Stomach (tissue), 8 donors: ENCODE measurements at regions not wholly inside any gene's neighbourhood (a gene's known extent, or its start where the extent isn't known, plus 50 kb on each side); places are given as distances from the start of the nearest gene placed in this dataset.
A peak's percentile ranks its signal among the peaks of the same experiment; 100 is the strongest.
"Not testable (repeated sequence)": the region's sequence is repeated elsewhere in the genome, so short reads cannot be mapped to it uniquely, and the experiment has no call there.

Experiments used
- DNase-seq, 2 donors: peaks; one replicate each; pipeline versions ENCODE4 v3.0.0 to v3.0.0-alpha.2; 2013 to 2019
- H3K27ac ChIP-seq, 5 donors: fragments of 200-600 bp in 4 of 5; sonication (generic) in 4 of 5; one replicate each; pipeline ENCODE4 v1.5.1; 2013 to 2019; ENCODE audit warnings: mild to moderate bottlenecking in 1 of 5, moderate library complexity in 1 of 5
- H3K27me3 ChIP-seq, 3 donors: fragments of 200-600 bp; sonication (generic); one replicate each; pipeline ENCODE4 v1.5.1; 2017 to 2019; ENCODE audit warnings: mixed run types in 1 of 3
- H3K36me3 ChIP-seq, 4 donors: fragments of 200-600 bp; sonication (generic); 1 replicate in 3 of 4; 2 replicates in 1 of 4; pipeline ENCODE4 v1.5.1; 2016 to 2019
- H3K4me1 ChIP-seq, 4 donors: fragments of 200-600 bp; sonication (generic); one replicate each; pipeline ENCODE4 v1.5.1; 2016 to 2019
- H3K4me3 ChIP-seq, 4 donors: fragments of 200-600 bp; sonication (generic) in 3 of 4; one replicate each; pipeline ENCODE4 v1.5.1; 2016 to 2019; ENCODE audit warnings: mild to moderate bottlenecking in 1 of 4
- H3K9me3 ChIP-seq, 4 donors: fragments of 200-600 bp; sonication (generic); one replicate each; pipeline ENCODE4 v1.5.1; 2016 to 2019
- EP300 ChIP-seq: sonication (generic); formaldehyde crosslinking; IDR thresholded peaks from one replicate; pipeline ENCODE4 v1.6.1; 2017; ENCODE audit warnings: antibody characterized with exemption
- POLR2A ChIP-seq, 4 donors: fragments of 450-650 bp; IDR thresholded peaks; one replicate each; pipeline ENCODE4 v1.6.1; 2016; ENCODE audit warnings: antibody characterized with exemption in 4 of 4, control low read depth in 2 of 4, mild to moderate bottlenecking in 1 of 4, moderate library complexity in 1 of 4
- POLR2AphosphoS5 ChIP-seq, 3 donors: sonication (generic); formaldehyde crosslinking; IDR thresholded peaks; one replicate each; pipeline ENCODE4 v1.6.1; 2016; ENCODE audit warnings: antibody characterized with exemption in 3 of 3
- WGBS, 5 donors: extraction: QIAGEN DNeasy Blood & Tissue Kit in 3 of 5; methylation state at CpG; one replicate each; pipeline versions ENCODE4 v1.1.5 to v1.1.7; 2013 to 2018; 5-methylcytosine and 5-hydroxymethylcytosine counted together
- intact Hi-C: fragments of 100-400 bp; cut with DNase I; formaldehyde crosslinking; loops from one replicate; pipeline ENCODE4 v1.15.1; 2023; ENCODE audit warnings: low total_unique reads
- TF ChIP-seq, protein P1 (sequence below), 7 experiments: fragments of 450-650 bp in 4 of 7; fragments of 200-600 bp in 3 of 7; sonication (generic) in 3 of 7; IDR thresholded peaks; one replicate each; pipeline ENCODE4 v1.5.1; 2016 to 2019; ENCODE audit warnings: antibody characterized with exemption in 7 of 7, control low read depth in 2 of 7, mild to moderate bottlenecking in 1 of 7
- donor health status: healthy with polysubstance abuse.
- donor health status: Bipolar disorder and iron deficiency.
- donor health status: healthy.

DNA sequence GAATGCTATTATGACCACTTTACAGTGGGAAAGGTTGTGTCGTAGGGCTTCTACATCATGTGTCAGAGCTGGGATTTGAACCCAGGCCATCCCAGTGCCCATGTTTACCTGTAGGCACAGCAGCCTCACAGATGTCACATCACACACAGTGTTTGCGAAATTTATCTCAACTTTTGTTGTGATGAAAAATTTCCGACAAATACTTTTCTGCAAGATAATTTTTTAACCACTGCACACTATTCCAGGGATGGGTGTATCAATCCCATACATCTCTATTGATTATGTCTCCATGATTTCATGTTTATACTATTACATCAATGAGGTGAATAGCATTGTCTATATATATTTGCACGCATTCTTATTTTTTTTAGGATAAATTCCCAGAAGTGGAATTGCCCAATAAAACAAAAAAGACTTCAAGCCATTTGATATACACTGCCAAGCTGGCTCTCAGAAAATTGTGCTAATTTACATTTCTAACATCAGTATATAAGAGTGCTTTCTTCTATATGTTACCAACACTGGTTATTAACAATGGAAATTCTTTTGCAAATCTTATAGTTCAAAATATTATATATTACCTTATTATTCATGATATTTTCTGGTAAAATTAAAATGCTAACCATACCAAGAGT is 189.1 kb upstream of the ZNF217 start:
- H3K36me3 ChIP-seq: no peaks in the 10 kb centered on the region
- no peak overlapping the region for H3K27ac ChIP-seq
- TF ChIP-seq EP300: no peak
- no peak for TF ChIP-seq POLR2AphosphoS5 (IDR thresholded peaks at IDR 0.05)
- TF ChIP-seq, protein P1, sequence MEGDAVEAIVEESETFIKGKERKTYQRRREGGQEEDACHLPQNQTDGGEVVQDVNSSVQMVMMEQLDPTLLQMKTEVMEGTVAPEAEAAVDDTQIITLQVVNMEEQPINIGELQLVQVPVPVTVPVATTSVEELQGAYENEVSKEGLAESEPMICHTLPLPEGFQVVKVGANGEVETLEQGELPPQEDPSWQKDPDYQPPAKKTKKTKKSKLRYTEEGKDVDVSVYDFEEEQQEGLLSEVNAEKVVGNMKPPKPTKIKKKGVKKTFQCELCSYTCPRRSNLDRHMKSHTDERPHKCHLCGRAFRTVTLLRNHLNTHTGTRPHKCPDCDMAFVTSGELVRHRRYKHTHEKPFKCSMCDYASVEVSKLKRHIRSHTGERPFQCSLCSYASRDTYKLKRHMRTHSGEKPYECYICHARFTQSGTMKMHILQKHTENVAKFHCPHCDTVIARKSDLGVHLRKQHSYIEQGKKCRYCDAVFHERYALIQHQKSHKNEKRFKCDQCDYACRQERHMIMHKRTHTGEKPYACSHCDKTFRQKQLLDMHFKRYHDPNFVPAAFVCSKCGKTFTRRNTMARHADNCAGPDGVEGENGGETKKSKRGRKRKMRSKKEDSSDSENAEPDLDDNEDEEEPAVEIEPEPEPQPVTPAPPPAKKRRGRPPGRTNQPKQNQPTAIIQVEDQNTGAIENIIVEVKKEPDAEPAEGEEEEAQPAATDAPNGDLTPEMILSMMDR (IDR thresholded peaks at IDR 0.05): no peak
- no peak for TF ChIP-seq POLR2A (IDR thresholded peaks at IDR 0.05)
- DNase-seq: no peak
- H3K4me3 ChIP-seq: no peak overlapping the region
- intact Hi-C loops: no loop called here
- no peaks in the 10 kb centered on the region for H3K9me3 ChIP-seq
- H3K27me3 ChIP-seq: no peaks in the 10 kb centered on the region
- 92 to 96% (median 95%) methylated on average over 4 of the region's 4 CpGs for WGBS, 5 donors
- peaks cover 3 to 26% (median 16%) of the 10 kb centered on the region in 4 donors for H3K4me1 ChIP-seq

DNA sequence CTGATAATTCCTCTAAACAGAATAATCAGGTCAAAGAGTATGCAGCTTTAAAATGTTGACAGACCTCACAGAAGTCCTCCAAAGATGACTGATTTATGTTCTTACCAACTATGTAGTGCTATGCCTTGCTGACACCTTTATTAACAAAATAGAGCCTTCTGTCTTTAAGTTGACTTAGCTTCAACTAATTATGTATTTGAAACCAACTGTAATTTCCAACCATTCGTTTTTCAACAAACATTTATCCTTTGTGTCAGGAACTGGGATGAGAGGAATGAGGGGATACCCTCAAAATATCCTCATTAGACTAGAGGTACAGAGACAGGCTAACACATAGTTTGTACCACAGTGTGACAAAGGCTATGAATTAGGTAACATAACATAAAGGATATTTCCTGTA is 186.2 kb upstream of the ZNF217 start:
- TF ChIP-seq POLR2A (IDR thresholded peaks at IDR 0.05) (no peak), EP300 (no peak), POLR2AphosphoS5 (IDR thresholded peaks at IDR 0.05) (no peak)
- TF ChIP-seq, protein P1 (IDR thresholded peaks at IDR 0.05): no peak
- H3K4me1 ChIP-seq: no peaks in the 10 kb centered on the region
- WGBS, 5 donors: 25 to 44% (median 41%) methylated on average over 1 of the region's 1 CpG
- no peak for DNase-seq
- H3K27me3 ChIP-seq: no peaks in the 10 kb centered on the region
- H3K36me3 ChIP-seq: no peaks in the 10 kb centered on the region
- no peaks in the 10 kb centered on the region for H3K9me3 ChIP-seq
- intact Hi-C loops: no loop called here
- H3K4me3 ChIP-seq: no peak overlapping the region
- H3K27ac ChIP-seq: no peak overlapping the region

DNA sequence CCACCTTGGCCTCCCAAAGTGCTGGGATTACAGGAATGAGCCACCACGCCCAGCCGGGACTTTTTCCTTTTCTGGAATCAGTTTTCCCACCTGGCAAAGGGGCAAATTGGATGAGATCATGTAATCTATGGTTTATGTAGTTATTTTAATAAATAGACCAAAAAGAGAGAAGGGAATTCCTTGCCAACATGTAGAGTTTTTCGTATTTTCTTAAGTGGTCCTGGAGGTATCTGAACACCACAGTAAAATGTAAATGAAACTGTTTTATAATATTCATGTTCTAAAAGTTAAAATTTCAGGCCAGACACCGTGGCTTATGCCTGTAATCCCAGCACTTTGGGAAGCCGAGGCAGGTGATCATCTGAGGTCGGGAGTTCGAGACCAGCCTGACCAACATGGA is 185.1 kb upstream of the ZNF217 start:
- intact Hi-C loops: no loop called here
- DNase-seq: no peak
- H3K36me3 ChIP-seq: no peaks in the 10 kb centered on the region
- no peaks in the 10 kb centered on the region for H3K9me3 ChIP-seq
- peak overlapping the region in 1 of 5 donors; percentile 38 for H3K27ac ChIP-seq
- no peaks in the 10 kb centered on the region for H3K27me3 ChIP-seq
- peaks cover 0 to 10% (median 6%) of the 10 kb centered on the region in 4 donors for H3K4me1 ChIP-seq
- H3K4me3 ChIP-seq: no peak overlapping the region
- TF ChIP-seq EP300: no peak
- TF ChIP-seq, protein P1 (IDR thresholded peaks at IDR 0.05): no peak
- no peak for TF ChIP-seq POLR2A (IDR thresholded peaks at IDR 0.05)
- no peak for TF ChIP-seq POLR2AphosphoS5 (IDR thresholded peaks at IDR 0.05)
- WGBS, 5 donors: 92 to 98% (median 96%) methylated on average over 7 of the region's 7 CpGs

DNA sequence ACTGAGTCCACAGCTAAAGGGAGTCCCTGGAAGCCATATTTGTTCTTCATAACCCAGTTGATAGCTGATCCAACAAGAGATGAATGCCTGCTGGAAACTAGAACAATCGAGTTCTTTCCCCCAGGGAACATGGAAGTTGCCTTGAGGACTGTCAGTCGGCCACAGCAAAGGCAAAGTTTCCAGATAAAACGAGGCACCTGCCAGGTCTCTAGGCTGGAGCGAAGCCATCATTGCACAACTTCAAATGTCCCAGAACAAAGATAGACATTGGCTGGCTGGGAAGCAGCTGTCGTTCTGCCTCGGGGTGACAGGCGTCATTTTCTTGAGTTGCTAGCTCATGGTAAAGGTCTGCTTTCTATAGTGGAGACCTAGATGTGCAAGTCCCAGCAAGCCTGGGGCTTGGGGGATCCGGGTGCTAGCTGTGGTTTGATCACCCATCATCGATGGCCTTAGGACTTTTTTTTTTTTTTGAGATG is 184.4 kb upstream of the ZNF217 start:
- peak in 1 of 2 donors; percentile 85 for DNase-seq
- WGBS, 5 donors: 45 to 78% (median 48%) methylated on average over 6 to 9 of the region's 9 CpGs
- H3K9me3 ChIP-seq: no peaks in the 10 kb centered on the region
- H3K27me3 ChIP-seq: no peaks in the 10 kb centered on the region
- intact Hi-C loops: no loop called here
- no peak for TF ChIP-seq POLR2A (IDR thresholded peaks at IDR 0.05)
- TF ChIP-seq, protein P1 (IDR thresholded peaks at IDR 0.05): no peak
- TF ChIP-seq EP300: no peak
- peak in 1 of 3 donors; percentile 48 for TF ChIP-seq POLR2AphosphoS5 (IDR thresholded peaks at IDR 0.05)
- peaks cover 0 to 17% (median 7%) of the 10 kb centered on the region in 4 donors for H3K4me1 ChIP-seq
- peak overlapping the region in 4 of 5 donors; percentile 12 to 39 (median 32) for H3K27ac ChIP-seq
- H3K4me3 ChIP-seq: no peak overlapping the region
- H3K36me3 ChIP-seq: no peaks in the 10 kb centered on the region

DNA sequence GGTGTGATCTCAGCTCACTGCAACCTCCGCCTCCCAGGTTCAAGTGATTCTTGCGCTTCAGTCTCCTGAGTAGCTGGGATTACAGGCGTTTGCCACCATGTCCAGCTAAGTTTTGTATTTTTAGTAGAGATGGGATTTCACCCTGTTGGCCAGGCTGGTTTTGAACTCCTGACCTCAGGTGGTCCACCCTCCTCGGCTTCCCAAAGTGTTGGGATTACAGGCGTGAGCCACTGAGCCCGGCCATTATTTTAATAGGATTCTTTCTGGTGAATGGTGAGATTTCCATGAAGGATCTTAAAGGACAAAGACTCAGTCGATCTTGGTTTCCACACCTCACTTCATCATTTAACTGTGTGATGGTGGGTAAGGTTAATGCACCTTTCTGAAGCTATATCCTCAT is 183.8 kb upstream of the ZNF217 start:
- H3K9me3 ChIP-seq, H3K4me3 ChIP-seq, intact Hi-C loops, DNase-seq, H3K27me3 ChIP-seq, H3K36me3 ChIP-seq: not testable (repeated sequence)
- H3K27ac ChIP-seq: peak overlapping the region in 1 of 5 donors; percentile 12
- WGBS, 5 donors: 89 to 94% (median 92%) methylated on average over 7 of the region's 7 CpGs
- H3K4me1 ChIP-seq: peaks cover 0 to 22% (median 7%) of the 10 kb centered on the region in 4 donors
